ENCODE measurements at regions not wholly inside any gene's neighbourhood (a gene's known extent, or its start where the extent isn't known, plus 50 kb on each side); places are given as distances from the start of the nearest gene placed in this dataset.

- no peak for TF ChIP-seq SP1 (CRISPR knock-in tag; IDR thresholded peaks at IDR 0.05)
- no peak for TF ChIP-seq CLOCK (CRISPR knock-in tag; IDR thresholded peaks at IDR 0.05; ENCODE audit: borderline replicate concordance)
- no peak for TF ChIP-seq YBX1 (IDR thresholded peaks at IDR 0.05)
- TF ChIP-seq, protein P1, sequence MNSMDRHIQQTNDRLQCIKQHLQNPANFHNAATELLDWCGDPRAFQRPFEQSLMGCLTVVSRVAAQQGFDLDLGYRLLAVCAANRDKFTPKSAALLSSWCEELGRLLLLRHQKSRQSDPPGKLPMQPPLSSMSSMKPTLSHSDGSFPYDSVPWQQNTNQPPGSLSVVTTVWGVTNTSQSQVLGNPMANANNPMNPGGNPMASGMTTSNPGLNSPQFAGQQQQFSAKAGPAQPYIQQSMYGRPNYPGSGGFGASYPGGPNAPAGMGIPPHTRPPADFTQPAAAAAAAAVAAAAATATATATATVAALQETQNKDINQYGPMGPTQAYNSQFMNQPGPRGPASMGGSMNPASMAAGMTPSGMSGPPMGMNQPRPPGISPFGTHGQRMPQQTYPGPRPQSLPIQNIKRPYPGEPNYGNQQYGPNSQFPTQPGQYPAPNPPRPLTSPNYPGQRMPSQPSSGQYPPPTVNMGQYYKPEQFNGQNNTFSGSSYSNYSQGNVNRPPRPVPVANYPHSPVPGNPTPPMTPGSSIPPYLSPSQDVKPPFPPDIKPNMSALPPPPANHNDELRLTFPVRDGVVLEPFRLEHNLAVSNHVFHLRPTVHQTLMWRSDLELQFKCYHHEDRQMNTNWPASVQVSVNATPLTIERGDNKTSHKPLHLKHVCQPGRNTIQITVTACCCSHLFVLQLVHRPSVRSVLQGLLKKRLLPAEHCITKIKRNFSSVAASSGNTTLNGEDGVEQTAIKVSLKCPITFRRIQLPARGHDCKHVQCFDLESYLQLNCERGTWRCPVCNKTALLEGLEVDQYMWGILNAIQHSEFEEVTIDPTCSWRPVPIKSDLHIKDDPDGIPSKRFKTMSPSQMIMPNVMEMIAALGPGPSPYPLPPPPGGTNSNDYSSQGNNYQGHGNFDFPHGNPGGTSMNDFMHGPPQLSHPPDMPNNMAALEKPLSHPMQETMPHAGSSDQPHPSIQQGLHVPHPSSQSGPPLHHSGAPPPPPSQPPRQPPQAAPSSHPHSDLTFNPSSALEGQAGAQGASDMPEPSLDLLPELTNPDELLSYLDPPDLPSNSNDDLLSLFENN (IDR thresholded peaks at IDR 0.05; ENCODE audit: low read depth in 2 of 2, low read length in 2 of 2): peak in 1 of 2 experiments; percentile 78; a peak in 2 of 4 replicates
- TF ChIP-seq, protein P2, sequence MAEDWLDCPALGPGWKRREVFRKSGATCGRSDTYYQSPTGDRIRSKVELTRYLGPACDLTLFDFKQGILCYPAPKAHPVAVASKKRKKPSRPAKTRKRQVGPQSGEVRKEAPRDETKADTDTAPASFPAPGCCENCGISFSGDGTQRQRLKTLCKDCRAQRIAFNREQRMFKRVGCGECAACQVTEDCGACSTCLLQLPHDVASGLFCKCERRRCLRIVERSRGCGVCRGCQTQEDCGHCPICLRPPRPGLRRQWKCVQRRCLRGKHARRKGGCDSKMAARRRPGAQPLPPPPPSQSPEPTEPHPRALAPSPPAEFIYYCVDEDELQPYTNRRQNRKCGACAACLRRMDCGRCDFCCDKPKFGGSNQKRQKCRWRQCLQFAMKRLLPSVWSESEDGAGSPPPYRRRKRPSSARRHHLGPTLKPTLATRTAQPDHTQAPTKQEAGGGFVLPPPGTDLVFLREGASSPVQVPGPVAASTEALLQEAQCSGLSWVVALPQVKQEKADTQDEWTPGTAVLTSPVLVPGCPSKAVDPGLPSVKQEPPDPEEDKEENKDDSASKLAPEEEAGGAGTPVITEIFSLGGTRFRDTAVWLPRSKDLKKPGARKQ (CRISPR knock-in tag; IDR thresholded peaks at IDR 0.05): no peak
- no peak for TF ChIP-seq SIX5 (IDR thresholded peaks at IDR 0.05; ENCODE audit: borderline replicate concordance in 1 of 2, insufficient read depth in 1 of 2, low read depth in 1 of 2, low read length in 2 of 2)
- no peak for TF ChIP-seq GATAD2B (IDR thresholded peaks at IDR 0.05; ENCODE audit: borderline replicate concordance)
- TF ChIP-seq ZFX (CRISPR knock-in tag; IDR thresholded peaks at IDR 0.05): no peak
- TF ChIP-seq IFI16 (CRISPR knock-in tag; IDR thresholded peaks at IDR 0.05): no peak
- TF ChIP-seq TRIM24 (IDR thresholded peaks at IDR 0.05): peak; percentile 90 to 91
- no peak for TF ChIP-seq L3MBTL2 (IDR thresholded peaks at IDR 0.05)
- TF ChIP-seq, protein P3, sequence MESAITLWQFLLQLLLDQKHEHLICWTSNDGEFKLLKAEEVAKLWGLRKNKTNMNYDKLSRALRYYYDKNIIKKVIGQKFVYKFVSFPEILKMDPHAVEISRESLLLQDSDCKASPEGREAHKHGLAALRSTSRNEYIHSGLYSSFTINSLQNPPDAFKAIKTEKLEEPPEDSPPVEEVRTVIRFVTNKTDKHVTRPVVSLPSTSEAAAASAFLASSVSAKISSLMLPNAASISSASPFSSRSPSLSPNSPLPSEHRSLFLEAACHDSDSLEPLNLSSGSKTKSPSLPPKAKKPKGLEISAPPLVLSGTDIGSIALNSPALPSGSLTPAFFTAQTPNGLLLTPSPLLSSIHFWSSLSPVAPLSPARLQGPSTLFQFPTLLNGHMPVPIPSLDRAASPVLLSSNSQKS (CRISPR knock-in tag; IDR thresholded peaks at IDR 0.05): no peak
- no peak for TF ChIP-seq MED1 (CRISPR knock-in tag; IDR thresholded peaks at IDR 0.05; ENCODE audit: borderline replicate concordance)
- no peak for TF ChIP-seq ZSCAN32 (CRISPR knock-in tag; IDR thresholded peaks at IDR 0.05)
- no peak for TF ChIP-seq ZNF699 (CRISPR knock-in tag; IDR thresholded peaks at IDR 0.05; ENCODE audit: insufficient replicate concordance)
- no peak for TF ChIP-seq MYNN (IDR thresholded peaks at IDR 0.05)
- no peak for TF ChIP-seq MYNN (CRISPR knock-in tag; IDR thresholded peaks at IDR 0.05)
- peak; percentile 71 for TF ChIP-seq KLF16 (IDR thresholded peaks at IDR 0.05)
- TF ChIP-seq EGR1 (conservative IDR thresholded peaks at IDR 0.05): no peak
- TF ChIP-seq ZNF589 (CRISPR knock-in tag; IDR thresholded peaks at IDR 0.05; ENCODE audit: low read depth): no peak
Measured at GRCh38 chrX:15165832-15166231, 104.1 kb downstream of the ASB9 start (continued).

All from K562 (cell line).